NCI-H446 treated with DMSO at 0.1 percent for 48 hours (cell line): ENCODE measurements at regions not wholly inside any gene's neighbourhood (a gene's known extent, or its start where the extent isn't known, plus 50 kb on each side); places are given as distances from the start of the nearest gene placed in this dataset.

Experiments used
- DNase-seq: peaks from one replicate; lab custom pipeline; 2025; lab: John Stamatoyannopoulos, UW

DNA sequence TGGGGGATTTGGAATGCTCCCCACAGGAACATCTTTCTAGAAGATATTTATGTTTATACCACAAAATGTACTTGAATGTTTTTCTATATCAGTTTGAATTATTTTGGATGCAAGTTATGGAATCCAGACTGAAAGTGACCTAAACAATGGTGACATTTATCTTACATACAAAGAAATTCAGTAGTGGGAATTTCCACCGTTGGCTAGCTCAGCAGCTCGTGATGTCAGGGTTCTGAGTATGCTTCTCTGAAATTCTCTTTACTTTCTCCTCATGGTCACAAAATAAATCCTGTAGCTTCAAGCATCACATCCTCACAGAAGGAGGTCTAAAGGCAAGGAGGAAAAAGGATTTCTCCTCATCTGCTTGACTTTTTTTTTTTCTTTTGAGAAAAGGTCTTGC, 105.3 kb downstream of the AKAIN1 start:
- no peak for DNase-seq

GRCh38 chr18:5075297-5075696, 121.8 kb downstream of the AKAIN1 start:
- DNase-seq: no peak

DNA sequence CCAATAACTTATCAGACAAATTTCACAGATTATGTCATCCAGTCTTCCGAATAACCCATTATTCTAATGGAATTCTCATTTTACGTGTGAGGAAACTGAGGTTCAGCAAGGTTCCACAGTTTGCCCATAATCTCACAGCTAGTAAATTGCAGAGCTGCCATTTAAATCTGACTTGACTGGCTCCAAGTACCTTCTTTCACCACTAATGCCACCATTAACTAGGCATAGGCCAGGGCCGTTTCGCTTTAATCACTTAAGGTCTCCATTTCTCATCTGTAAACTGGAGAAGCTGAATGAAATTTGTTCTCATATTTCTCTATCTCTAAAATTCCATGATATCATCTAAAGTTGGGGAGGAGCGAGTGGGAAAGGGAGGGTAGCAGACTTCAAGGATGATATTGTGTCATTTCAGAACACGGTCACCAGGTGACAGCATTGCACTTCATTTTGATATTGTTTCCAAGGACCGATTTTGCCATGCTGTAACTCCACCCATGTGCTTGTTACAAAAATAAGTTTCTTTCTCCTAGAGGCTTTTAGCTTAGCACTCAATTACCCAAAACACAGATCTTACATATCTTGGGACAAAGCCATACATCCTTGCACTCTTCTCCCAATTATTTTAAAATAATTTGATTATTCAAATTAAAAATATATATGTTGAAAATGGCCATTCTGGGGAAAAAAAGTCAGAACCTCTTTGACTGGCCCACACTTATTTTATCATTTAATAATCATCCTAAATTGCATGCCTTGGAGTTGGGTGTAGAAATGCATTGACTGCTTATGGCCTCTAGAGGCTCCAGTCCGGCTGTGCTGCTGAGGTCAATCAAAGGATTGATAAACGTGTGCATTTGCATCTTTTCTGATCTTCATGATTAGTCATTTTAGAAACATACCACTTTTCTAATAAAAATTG, 123.8 kb downstream of the AKAIN1 start:
- peak; percentile 41 for DNase-seq

- no peak for DNase-seq
These were observed 128.2 kb downstream of the AKAIN1 start for GRCh38 chr18:5068851-5069250.

DNA sequence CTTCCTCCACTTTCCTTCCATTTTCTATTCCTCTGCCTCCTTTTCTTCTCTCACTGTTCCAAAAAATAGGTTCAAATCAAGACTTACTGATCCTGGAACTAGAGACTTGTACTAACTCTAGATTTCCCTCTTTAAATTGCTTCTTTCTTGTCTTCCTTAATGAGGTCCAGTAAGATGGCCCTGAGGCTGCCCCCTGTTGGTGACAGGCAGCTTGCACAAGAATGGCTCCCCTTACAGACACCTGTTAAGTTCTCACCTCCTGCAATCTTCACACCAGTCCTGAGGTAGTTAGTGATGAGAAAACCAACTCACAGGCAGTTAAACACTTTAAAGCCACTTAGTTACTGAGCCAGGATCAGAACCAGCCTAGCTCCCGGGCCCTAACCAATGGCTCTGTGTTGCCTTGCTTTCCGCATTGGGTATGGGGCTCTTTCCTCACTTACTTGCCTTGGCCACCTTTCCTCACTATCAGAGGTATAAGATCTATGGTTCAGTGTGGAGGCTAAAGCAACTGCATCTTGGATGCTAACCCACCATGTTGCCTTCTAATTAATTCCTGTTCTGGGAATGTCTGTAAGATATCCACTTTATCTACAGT, 130.6 kb downstream of the AKAIN1 start:
- DNase-seq: no peak

DNA sequence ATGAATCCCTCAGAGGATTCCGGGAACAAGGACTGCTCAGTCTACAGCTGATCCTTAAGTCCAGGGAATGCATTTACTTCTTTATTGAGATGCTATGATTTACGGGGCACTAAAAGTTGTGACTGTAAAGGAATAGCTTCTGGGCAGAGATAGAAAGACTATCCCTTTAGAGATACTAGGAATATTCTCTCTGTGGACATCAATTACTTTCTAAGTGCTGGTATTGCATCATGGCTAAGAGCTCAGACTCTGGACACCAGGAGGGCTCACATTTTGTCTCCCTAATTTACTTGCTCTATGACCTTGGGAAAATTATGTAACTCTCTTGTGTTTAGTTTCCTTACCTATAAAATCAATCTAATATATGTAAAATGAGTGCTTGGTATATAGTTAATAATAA, 131.4 kb downstream of the AKAIN1 start:
- DNase-seq: no peak

DNA sequence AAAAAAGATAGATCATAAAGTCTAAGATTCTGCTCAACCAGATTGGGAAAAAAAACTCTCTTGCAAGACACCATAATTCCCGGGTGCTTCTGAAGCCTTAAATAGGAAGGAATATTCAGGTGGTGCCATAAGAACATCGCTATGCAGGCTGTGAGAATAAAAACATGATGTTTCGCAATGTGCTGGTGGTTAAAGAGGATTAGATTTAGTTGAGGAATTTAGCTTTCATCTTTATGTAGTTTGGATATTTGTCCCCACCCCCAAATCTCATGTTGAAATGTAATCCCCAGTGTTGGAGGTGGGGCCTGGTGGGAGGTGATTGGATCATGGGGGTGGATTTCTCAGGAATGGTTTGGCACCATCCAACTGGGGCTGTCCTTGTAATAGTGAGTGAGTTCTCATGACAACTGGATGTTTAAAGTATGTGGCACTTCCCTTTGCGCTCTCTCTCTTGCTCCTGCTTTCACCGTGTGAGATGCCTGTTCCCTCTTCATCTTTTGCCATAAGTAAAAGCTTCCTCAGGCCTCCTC, 132.2 kb downstream of the AKAIN1 start:
- DNase-seq: no peak

- DNase-seq: no peak
These were observed 135.3 kb downstream of the AKAIN1 start for GRCh38 chr18:5061785-5062184.

GRCh38 chr18:5060543-5060942, 136.5 kb downstream of the AKAIN1 start:
- DNase-seq: no peak

DNA sequence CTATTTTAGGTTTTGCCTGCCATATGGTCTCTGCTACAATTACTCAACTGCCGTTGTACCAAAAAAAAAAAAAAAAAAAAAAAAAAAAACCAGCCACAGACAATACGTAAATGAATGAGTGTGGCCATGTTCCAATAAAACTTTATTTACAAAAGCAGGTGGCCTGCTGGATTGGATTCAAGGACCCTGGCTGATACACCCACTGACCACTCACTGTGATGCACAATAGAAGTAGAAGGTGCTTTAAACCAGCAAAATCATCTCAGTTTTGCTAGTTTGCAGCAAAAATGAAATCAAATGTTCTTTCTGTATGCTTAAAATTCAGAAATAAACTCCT, 137.4 kb downstream of the AKAIN1 start:
- peak; percentile 75 for DNase-seq

DNA sequence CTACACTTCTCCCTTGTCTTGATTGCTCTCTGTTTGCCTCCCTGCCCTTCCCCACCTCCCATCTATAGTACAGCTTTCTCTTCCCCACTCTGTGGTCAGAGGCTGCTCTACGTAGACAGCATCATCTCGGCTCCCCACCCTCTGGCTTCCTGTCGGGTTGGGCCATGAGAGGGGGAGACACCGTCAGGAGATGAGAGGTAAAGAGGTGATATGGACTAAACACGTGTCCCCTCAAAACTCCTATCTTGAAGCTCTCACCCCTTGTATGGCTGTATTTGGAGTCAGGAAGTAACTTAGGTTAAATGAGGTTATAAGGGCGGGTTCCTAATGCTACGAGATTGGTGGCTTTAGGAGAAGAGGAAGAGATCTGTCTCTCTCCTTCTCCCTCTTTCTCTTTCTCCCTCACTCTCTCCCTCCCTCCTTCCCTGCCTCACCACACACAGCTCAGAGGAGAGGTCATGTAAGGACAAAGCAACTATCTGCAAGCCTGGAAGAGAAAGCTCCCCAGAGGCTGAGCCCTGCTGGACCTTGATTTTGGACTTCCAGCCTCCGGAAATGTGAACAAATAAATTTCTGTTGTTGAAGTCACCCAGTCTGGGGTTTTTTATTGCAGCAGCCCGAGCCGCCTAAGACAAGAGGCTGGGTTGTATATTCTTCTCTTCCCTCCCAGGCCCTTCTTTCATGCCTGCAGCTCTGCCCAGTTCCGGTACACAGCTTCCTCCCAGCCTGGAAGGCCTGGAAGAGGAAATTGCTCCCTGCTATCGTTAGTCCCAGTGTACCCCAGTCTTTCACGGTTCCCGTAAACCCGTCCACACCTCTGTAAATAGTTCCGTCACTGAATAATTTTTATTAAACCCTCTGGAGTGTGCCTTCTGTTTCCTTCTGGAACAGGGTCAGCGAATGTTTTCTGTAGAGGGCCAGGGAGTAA, 138.0 kb downstream of the AKAIN1 start:
- DNase-seq: peak; percentile 35

GRCh38 chr18:5057386-5058348, 139.4 kb downstream of the AKAIN1 start:
- peak; percentile 64 for DNase-seq

DNA sequence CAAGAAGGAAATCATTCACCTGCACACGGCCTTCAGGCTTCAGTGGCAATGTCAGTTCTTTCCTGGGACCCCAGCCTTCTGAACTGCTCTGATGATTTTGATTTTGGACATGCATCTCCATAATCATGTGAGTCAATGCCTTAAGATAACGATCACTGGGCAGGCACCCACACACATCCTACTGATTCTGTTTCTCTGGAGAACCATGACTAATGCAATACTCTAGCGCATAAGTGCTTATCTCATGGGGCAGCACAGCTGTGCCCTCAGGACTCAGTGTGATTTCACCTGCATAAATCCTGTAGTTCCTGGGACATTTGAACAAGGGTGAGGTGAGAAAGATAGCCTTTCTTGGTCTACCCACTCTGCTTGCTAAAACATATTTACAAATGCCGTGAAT, 144.6 kb downstream of the AKAIN1 start:
- DNase-seq: no peak

DNA sequence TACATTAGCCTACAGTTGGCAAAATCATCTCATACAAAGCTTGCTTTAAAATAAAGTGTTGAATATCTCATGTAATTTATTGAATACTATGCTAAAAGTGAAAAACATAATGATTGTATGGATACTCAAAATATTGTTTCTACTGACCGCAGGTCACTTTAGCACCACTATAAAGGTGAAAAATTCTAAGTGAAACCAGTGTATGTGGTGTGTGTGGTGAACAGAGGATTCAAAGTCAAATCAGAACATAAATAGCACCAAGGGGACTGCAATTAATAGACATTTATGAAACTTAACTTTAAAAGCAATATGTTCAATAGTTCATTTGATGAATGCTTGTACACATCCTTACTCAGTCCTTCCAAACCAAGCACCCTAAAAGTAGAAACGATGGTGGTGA, 145.8 kb downstream of the AKAIN1 start:
- no peak for DNase-seq

GRCh38 chr18:5049124-5049523, 147.9 kb downstream of the AKAIN1 start:
- DNase-seq: no peak

DNA sequence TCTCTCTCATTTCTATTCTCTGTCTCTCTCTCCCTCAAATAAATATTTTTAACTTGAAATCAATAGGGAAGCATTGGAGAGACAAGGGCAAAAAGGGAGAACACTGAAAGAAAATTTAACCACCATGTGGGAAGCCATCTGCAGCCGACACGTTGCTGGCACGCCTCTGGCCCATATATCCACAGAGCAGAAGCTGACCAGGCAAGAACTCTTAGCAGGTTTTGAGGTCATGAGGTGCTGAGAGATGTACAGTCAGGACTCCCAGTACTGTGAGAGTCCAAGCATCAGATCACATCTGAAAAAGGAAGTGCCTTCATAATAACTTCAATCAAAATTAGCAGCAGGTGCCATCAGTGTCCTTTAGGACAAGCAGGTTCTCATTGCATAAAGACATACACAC, 156.6 kb downstream of the AKAIN1 start:
- DNase-seq: no peak

DNA sequence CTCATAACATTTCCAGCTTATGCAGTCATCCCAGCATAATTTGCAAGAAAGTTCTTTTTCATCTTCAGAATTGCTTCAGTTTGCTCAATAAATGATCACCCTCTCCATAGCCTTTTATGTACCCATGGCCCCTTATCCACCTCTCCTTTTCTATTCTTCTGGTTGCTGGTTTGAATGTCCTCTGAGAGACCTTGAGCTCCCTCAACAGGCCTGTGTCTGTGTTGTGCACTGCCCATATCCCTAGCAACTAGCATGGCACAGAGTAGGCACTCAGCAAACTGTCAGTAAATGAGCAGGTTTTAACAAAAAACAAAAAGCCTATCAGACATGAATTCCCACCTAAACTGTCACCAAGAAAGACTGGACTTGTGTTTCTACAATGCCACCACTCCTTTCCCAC, 160.5 kb downstream of the AKAIN1 start:
- no peak for DNase-seq

- no peak for DNase-seq
These were observed 165.8 kb downstream of the AKAIN1 start for GRCh38 chr18:5031216-5031615.

DNA sequence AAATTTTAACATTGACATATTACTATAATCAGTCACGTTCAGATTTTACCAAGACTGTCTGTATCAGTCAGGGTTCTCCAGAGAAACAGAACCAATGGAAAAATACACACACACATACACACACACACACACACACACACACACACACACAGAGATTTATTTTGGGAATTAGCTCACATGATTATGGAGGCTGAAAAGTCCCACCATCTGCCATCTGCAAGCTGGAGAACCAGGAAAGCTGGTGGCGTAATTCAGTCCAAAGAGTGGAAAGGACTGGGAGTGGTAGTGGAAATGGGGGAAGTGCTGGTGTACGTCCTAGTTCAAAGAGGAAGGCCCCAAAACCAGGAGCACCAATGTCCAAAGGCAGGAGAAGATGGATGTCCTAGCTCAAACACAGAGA, 166.4 kb downstream of the AKAIN1 start:
- DNase-seq: no peak

DNA sequence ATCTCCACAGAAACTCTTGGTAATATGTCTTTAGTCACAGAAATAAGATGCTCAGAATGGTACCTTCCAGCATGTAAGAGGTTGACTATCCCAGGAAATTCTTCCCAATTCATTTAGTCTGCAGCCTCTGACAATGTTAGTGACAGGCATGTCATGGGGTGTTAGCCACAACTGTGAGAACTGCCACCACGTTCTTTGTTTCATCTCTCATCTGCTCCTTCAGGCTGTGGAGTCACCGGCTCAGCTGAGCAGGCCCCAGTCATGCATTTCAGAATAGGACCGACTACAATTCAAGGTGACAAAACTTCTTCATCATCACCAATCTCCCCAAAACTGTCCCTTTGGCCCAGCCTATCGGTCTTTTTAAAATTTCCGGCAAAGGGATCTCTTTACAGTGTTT, 167.5 kb downstream of the AKAIN1 start:
- no peak for DNase-seq

- DNase-seq: no peak
These were observed 172.3 kb downstream of the AKAIN1 start for GRCh38 chr18:5024741-5025140.
